ENCODE measurements at regions not wholly inside any gene's neighbourhood (a gene's known extent, or its start where the extent isn't known, plus 50 kb on each side); places are given as distances from the start of the nearest gene placed in this dataset.
A peak's percentile ranks its signal among the peaks of the same experiment; 100 is the strongest.
"Not testable (repeated sequence)": the region's sequence is repeated elsewhere in the genome, so short reads cannot be mapped to it uniquely, and the experiment has no call there.

DNA sequence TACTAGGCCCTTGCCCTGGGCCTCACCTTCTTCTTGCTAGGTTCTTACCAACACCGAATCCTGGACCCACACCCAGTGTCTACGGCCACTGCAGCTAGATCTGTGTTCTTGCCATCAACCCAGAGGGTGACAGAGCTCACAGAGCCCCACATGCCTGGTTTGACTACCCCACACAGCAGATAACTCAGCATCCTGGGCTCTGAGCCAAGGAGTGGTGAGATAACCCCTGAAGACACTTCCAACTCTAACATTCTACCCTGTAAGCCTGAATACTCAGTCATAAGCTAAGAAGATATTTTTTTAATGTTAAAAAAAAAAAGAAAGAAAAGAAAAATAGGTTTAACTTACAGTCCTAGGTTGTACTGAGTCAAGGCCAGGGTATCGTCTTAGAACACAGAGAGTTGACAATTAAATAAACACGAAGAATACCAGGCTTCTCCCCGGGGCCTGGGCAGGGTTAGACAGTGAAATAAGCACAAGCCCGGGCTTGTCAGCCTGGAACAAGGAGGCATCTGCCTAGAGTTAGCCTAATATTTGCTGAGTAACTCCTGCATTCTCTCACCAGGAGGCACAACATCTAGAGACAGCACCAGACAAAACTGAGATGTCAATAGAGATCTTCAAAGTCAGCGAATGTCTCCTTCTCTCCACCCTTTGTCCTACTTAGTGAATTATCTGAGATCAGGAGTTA is 556.5 kb upstream of the LRRN3 start:
- peak overlapping the region in 6 of 21 experiments; percentile 7 to 58 (median 28) for H3K27ac ChIP-seq
- H3K4me3 ChIP-seq, result no peak overlapping the region

GRCh38 chr7:110539216-110539615 is 551.7 kb upstream of the LRRN3 start:
- no peak overlapping the region for H3K4me3 ChIP-seq
- H3K27ac ChIP-seq, result no peak overlapping the region

GRCh38 chr7:110541962-110542361 is 549.0 kb upstream of the LRRN3 start:
- no peak overlapping the region for H3K27ac ChIP-seq
- no peak overlapping the region for H3K4me3 ChIP-seq

DNA sequence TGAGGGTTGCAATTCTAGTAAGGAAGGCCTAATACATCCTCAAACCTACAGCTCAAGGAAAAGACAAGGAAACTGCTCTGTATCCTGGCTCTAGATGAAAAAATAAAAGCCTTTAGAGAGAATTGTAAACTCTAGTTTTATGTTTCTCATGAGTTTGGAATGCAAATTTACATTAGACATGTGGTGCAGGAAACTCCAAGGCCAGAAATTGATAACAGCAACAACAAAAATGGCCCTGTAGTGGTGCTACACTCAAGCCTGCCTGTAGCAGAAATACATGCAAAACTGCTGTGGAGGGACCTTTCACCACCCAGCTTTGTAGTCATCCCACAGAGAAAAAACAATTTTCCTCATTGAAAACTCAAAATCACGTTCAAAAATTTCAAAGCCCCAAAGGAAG is 546.7 kb upstream of the LRRN3 start:
- Histone ChIP-seq H3K27ac (no peak overlapping the region), H3K4me3 (no peak overlapping the region)

DNA sequence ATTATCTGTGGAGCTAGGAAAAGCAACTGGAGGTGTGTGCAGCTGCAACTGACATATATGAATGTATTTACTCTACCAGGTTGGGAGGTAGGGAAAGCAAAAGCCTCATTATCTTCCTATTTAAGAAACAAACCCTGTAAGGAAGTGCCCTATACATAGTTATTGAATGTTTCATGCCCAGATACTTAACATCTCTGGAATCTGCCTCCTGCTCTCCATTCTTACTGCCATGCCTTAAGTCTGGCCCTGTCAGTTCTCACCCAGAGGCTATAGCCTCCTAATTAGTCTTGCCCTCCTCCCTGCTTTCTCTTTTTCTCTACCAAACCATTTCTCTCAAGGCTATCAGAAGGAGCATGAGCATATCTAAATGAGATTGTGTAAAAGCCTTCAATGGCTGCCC is 542.6 kb upstream of the LRRN3 start:
- Histone ChIP-seq H3K27ac (no peak overlapping the region), H3K4me3 (no peak overlapping the region)

GRCh38 chr7:110557136-110557535 is 533.8 kb upstream of the LRRN3 start:
- H3K27ac ChIP-seq, result no peak overlapping the region
- H3K4me3 ChIP-seq, result no peak overlapping the region

GRCh38 chr7:110563286-110563685 is 527.6 kb upstream of the LRRN3 start:
- H3K4me3 ChIP-seq, H3K27ac ChIP-seq: not testable (repeated sequence)

DNA sequence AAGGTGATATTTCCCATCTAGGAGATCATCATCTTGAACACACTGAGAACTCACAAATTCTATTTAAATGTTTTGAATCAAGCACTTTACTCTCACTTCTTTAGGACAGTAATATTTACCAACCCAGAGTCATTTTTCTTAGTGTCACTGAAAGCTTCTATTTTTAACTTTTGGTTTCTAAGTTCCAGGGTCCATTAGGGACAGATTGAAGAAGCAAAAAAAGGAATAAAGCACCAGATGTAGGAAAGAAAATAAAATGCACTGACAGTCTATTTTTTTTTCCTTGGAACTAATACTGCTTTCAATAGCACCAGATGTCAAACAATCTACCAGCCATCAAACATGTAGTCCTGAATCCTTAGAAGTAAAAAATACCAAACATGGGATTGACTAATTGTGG is 526.7 kb upstream of the LRRN3 start:
- Histone ChIP-seq H3K4me3 (no peak overlapping the region), H3K27ac (no peak overlapping the region)

DNA sequence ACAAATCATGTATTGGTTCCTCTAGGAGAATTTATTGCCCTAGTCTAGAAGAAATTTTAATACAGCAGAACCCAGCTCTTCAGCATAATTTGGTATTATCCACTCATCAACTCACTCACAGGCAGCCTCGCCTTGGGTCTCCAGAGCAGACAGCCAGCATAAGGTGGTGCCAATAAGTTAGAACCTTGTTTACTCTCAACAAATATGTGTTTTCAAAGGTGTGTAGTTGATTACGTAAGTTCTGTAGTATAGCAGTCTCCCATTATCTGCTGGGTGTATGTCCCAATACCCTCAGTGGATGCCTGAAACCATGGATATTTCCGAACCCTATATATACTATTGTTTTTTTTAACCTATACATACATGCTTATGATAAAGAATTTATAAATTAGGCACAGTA is 522.5 kb upstream of the LRRN3 start:
- Histone ChIP-seq H3K4me3 (no peak overlapping the region), H3K27ac (no peak overlapping the region)

GRCh38 chr7:110568932-110569331 is 522.0 kb upstream of the LRRN3 start:
- H3K27ac ChIP-seq, result no peak overlapping the region
- no peak overlapping the region for H3K4me3 ChIP-seq

GRCh38 chr7:110569486-110570205 is 521.3 kb upstream of the LRRN3 start:
- H3K27ac ChIP-seq, result no peak overlapping the region
- no peak overlapping the region for H3K4me3 ChIP-seq

GRCh38 chr7:110573862-110574528 is 516.9 kb upstream of the LRRN3 start:
- Histone ChIP-seq H3K27ac (no peak overlapping the region), H3K4me3 (no peak overlapping the region)

DNA sequence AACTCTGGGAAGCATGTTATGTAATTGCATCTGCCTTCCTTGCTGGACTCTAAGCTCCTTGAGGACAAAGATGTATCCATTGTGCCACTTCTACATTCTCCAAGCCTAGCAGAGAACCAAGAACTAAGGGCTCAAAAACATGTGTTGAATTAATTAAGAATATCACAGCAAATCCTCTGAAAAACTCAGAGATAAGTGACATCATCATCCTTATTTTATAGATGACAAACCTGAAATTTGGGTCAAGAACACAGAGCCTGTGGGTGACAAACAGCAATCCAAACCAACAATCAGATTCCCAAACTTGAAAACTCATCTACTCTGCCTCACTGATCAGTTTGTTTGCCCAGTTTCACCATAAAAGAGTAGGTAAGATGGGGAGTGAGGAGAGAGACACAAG is 503.6 kb upstream of the LRRN3 start:
- Histone ChIP-seq H3K4me3 (no peak overlapping the region), H3K27ac (no peak overlapping the region)

GRCh38 chr7:110590415-110590814 is 500.5 kb upstream of the LRRN3 start:
- no peak overlapping the region for H3K4me3 ChIP-seq

DNA sequence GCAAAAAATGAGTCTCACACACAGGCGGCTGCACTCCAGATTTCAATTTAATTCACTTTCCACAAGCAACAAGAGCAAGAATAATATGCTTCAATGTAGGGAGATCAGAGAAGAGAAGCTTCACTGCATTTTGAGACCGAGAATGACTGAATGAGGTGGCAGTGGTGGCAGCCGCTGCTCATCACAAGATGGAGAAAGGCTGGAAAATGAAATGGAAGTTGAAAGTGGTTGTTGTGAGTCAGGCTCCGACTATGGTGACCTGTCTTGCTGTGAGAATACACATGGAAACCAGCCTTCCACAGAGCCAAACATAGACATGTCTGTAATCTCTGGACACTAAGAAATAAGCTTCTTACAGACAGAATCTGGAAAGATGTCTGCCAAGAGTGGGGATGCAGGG is 499.6 kb upstream of the LRRN3 start:
- Histone ChIP-seq H3K27ac (no peak overlapping the region), H3K4me3 (no peak overlapping the region)

More at GRCh38 chr7:110590415-110590814, 500.5 kb upstream of the LRRN3 start:
- H3K27ac ChIP-seq, result no peak overlapping the region

GRCh38 chr7:110592557-110592956 is 498.4 kb upstream of the LRRN3 start:
- Histone ChIP-seq H3K4me3 (no peak overlapping the region), H3K27ac (no peak overlapping the region)

- no peak overlapping the region for H3K27ac ChIP-seq
- no peak overlapping the region for H3K4me3 ChIP-seq
These were observed 497.6 kb upstream of the LRRN3 start for GRCh38 chr7:110593355-110593754.

GRCh38 chr7:110595694-110596093 is 495.2 kb upstream of the LRRN3 start:
- Histone ChIP-seq H3K27ac (no peak overlapping the region), H3K4me3 (no peak overlapping the region)

DNA sequence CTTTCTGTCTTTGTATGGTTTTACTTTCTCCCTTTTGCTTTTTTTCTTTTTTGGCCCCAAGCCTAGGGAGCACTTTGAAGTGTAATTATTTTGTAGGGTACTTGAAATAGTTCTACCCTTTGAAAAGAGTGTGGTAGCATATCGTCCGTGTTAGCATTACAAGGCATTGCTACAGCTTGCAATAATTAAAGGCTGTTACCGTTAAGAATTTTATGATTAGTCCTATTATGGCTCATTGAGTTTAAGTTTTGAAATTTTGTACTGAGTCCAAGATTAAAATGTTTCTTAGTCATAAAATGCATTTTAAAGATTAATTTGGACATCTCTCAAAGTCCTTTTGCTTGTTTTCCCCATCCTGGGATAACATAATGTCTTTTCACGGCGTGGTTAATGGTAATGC is 490.0 kb upstream of the LRRN3 start:
- no peak overlapping the region for H3K4me3 ChIP-seq
- H3K27ac ChIP-seq, result no peak overlapping the region

GRCh38 chr7:110601710-110602109 is 489.2 kb upstream of the LRRN3 start:
- H3K4me3 ChIP-seq, result no peak overlapping the region
- no peak overlapping the region for H3K27ac ChIP-seq

- Histone ChIP-seq H3K4me3 (no peak overlapping the region), H3K27ac (no peak overlapping the region)
These were observed 486.7 kb upstream of the LRRN3 start for GRCh38 chr7:110604206-110604605.
